Kidney (tissue), 13 donors: ENCODE measurements at regions not wholly inside any gene's neighbourhood (a gene's known extent, or its start where the extent isn't known, plus 50 kb on each side); places are given as distances from the start of the nearest gene placed in this dataset.

Experiments
- DNase-seq, 5 donors: peaks; one replicate each; pipeline ENCODE4 v3.0.0-alpha.2; 2013 to 2020
- FAIRE-seq: peaks from 2 replicates; lab custom pipeline; 2012; peaks lifted over from hg19 to GRCh38; lab: Jason Lieb, UNC
- H3K27ac ChIP-seq, 2 donors: one replicate each; pipeline ENCODE4 v1.7.0; 2013; ENCODE audit warnings: low read depth in 2 of 2, low read length in 2 of 2, inconsistent platforms in 1 of 2
- H3K27me3 ChIP-seq: one replicate; pipeline ENCODE4 v1.7.1; 2013; ENCODE audit warnings: low read length, inconsistent platforms; ENCODE audit not compliant: control insufficient read depth, insufficient read depth
- H3K36me3 ChIP-seq, 3 donors: one replicate each; pipeline versions ENCODE4 v1.7.0 to v1.7.1; 2013; ENCODE audit warnings: low read length in 3 of 3, control low read depth in 1 of 3, inconsistent platforms in 1 of 3; ENCODE audit not compliant: insufficient read depth in 3 of 3, control insufficient read depth in 2 of 3
- H3K4me1 ChIP-seq, 3 donors: one replicate each; pipeline versions ENCODE4 v1.7.0 to v1.7.1; 2013; ENCODE audit warnings: low read length in 3 of 3, inconsistent platforms in 1 of 3, low read depth in 1 of 3; ENCODE audit not compliant: control insufficient read depth in 2 of 3, insufficient read depth in 2 of 3
- H3K4me3 ChIP-seq, 3 donors: one replicate each; pipeline versions ENCODE4 v1.7.0 to v1.8.1; 2013; ENCODE audit warnings: low read length in 3 of 3, control low read depth in 1 of 3, inconsistent platforms in 1 of 3
- H3K9ac ChIP-seq, 3 donors: one replicate each; pipeline versions ENCODE4 v1.7.0 to v1.7.1; 2013; ENCODE audit warnings: low read length in 3 of 3, control low read depth in 1 of 3, inconsistent platforms in 1 of 3
- H3K9me3 ChIP-seq, 3 donors: one replicate each; pipeline versions ENCODE4 v1.7.0 to v1.7.1; 2013; ENCODE audit warnings: low read length in 3 of 3, control low read depth in 1 of 3, inconsistent platforms in 1 of 3; ENCODE audit not compliant: control insufficient read depth in 2 of 3, insufficient read depth in 1 of 3
- intact Hi-C: fragments of 100-400 bp; cut with DNase I; formaldehyde crosslinking; loops from one replicate; pipeline ENCODE4 v1.11.1; 2022
- TF ChIP-seq, protein P1 (sequence below): IDR thresholded peaks from 3 replicates; pipeline ENCODE4 v1.5.1; 2012; ENCODE audit warnings: mild to moderate bottlenecking, moderate library complexity, borderline replicate concordance; ENCODE audit not compliant: insufficient read depth; ENCODE audit errors: extremely low read depth
- donor health status: control.
- donor health status: control.
- donor health status: control.
- donor health status: control.
- donor health status: control.
- donor health status: DM: yes; HTN: yes; CAD: no.
- donor health status: Normal renal cell carcinoma (clear cell type).

DNA sequence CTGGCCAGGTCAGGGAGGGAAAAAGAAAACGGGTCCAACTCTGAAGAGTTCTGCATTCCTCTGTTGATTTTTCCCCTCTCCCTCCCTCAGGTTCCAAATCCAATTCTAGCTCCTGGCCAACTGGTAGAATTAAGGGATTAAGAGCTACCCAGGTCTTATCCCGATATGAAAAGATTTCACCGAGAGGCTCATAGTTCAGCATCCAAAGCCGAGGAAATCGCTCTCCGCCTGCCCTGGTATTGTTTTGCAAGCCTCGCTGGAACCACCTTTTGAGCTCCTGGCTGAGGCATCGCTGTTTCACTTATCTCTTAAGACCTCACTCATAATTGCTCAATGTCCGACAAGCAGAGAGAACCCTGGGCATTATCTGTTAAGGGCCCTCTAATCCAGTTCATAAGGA, 180.4 kb downstream of the URI1 start:
- no peak for DNase-seq
- no peaks in the 10 kb centered on the region for H3K4me1 ChIP-seq
- no peak for FAIRE-seq
- H3K9ac ChIP-seq = no peak overlapping the region
- intact Hi-C loops = no loop called here
- no peaks in the 10 kb centered on the region for H3K9me3 ChIP-seq
- H3K4me3 ChIP-seq = no peak overlapping the region
- no peaks in the 10 kb centered on the region for H3K36me3 ChIP-seq
- H3K27ac ChIP-seq = no peak overlapping the region
- no peaks in the 10 kb centered on the region for H3K27me3 ChIP-seq
- TF ChIP-seq, protein P1, sequence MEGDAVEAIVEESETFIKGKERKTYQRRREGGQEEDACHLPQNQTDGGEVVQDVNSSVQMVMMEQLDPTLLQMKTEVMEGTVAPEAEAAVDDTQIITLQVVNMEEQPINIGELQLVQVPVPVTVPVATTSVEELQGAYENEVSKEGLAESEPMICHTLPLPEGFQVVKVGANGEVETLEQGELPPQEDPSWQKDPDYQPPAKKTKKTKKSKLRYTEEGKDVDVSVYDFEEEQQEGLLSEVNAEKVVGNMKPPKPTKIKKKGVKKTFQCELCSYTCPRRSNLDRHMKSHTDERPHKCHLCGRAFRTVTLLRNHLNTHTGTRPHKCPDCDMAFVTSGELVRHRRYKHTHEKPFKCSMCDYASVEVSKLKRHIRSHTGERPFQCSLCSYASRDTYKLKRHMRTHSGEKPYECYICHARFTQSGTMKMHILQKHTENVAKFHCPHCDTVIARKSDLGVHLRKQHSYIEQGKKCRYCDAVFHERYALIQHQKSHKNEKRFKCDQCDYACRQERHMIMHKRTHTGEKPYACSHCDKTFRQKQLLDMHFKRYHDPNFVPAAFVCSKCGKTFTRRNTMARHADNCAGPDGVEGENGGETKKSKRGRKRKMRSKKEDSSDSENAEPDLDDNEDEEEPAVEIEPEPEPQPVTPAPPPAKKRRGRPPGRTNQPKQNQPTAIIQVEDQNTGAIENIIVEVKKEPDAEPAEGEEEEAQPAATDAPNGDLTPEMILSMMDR = no peak

- TF ChIP-seq, protein P1 = no peak
- intact Hi-C loops = no loop called here
- FAIRE-seq (no peak), DNase-seq (no peak)
- no peaks in the 10 kb centered on the region for H3K27me3 ChIP-seq
- no peak overlapping the region for H3K4me3 ChIP-seq
- H3K27ac ChIP-seq = no peak overlapping the region
- H3K4me1 ChIP-seq = no peaks in the 10 kb centered on the region
- H3K9me3 ChIP-seq = no peaks in the 10 kb centered on the region
- no peak overlapping the region for H3K9ac ChIP-seq
- no peaks in the 10 kb centered on the region for H3K36me3 ChIP-seq
Measured at GRCh38 chr19:30123119-30123518, 181.1 kb downstream of the URI1 start.

DNA sequence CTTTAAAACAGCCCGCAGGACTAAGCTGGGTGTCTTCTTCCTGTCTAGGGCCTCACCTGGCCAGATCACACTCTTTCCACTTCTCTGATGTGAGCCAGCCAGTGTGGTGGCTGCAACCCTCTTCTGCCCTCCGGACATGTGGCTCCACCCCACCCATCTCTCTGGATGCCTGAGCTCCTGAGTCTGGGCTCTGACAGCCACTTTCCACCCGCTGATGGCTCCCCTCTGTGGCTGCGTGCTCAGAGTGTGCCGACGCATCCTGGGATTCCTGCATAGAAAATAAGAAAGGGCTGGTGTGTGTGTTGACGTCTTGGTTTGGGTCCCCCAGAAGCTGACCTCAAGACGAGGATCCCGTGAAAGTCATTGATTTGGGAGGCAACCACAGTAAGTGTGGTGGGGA, 181.6 kb downstream of the URI1 start:
- H3K4me1 ChIP-seq = no peaks in the 10 kb centered on the region
- H3K36me3 ChIP-seq = no peaks in the 10 kb centered on the region
- no peak for FAIRE-seq
- no peak overlapping the region for H3K27ac ChIP-seq
- H3K9ac ChIP-seq = no peak overlapping the region
- TF ChIP-seq, protein P1 = no peak
- H3K9me3 ChIP-seq = no peaks in the 10 kb centered on the region
- intact Hi-C loops = no loop called here
- no peaks in the 10 kb centered on the region for H3K27me3 ChIP-seq
- H3K4me3 ChIP-seq = no peak overlapping the region
- DNase-seq = no peak

DNA sequence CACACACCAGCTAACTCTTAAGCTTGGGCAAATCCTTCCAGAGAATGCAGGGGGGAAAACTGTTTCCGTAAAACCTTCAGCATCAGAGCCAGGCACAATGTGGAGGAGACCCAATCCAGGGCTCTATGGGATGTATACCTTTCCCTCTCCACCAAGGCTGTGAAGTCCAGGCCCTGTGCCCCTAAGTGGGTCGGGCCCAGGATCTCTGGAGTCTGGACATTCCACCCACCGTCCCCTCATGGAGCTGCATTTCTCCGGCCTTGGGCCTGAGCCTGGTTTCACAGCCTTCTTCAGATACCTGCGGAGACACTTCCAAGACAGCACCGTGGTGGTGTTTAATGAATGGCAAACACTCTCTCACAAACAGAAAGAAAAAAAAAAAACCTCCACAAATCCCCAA, 186.2 kb downstream of the URI1 start:
- intact Hi-C loops = no loop called here
- no peak for FAIRE-seq
- TF ChIP-seq, protein P1 = no peak

More for the DNA sequence above, 186.2 kb downstream of the URI1 start:
- Histone ChIP-seq H3K4me3 (no peak overlapping the region), H3K27ac (no peak overlapping the region), H3K27me3 (no peaks in the 10 kb centered on the region), H3K9me3 (no peaks in the 10 kb centered on the region), H3K36me3 (no peaks in the 10 kb centered on the region), H3K9ac (no peak overlapping the region), H3K4me1 (no peaks in the 10 kb centered on the region)
- DNase-seq = peak in 1 of 5 donors; percentile 38
